K562 (cell line): ENCODE measurements at regions not wholly inside any gene's neighbourhood (a gene's known extent, or its start where the extent isn't known, plus 50 kb on each side); places are given as distances from the start of the nearest gene placed in this dataset.
"Not testable (repeated sequence)": the region's sequence is repeated elsewhere in the genome, so short reads cannot be mapped to it uniquely, and the experiment has no call there.

Experiments
- ATAC-seq: fragments of 200-7000 bp; cut with Tn5 transposase; 3 replicates; pipeline ENCODE4 v1.9.1; 2020; ENCODE audit warnings: moderate library complexity
- BruUV-seq: library from RNA; stranded (reverse); fragments of 400-500 nt; replicated peaks from 2 replicates; lab custom pipeline; 2021; lab: Mats Ljungman, UMichigan
- CTCF ChIA-PET: fragments of 300-600 bp; formaldehyde crosslinking; extraction: SDS; loops from one replicate; lab custom pipeline; 2021; ENCODE audit warnings: low intra/inter-chr PET ratio; lab: Yijun Ruan, JAX
- POLR2A ChIA-PET: fragments of 300-600, 350-650 bp; sonication (Branson Sonifier 250); formaldehyde crosslinking; extraction: SDS; loops from one replicate; lab custom pipeline; 2021; ENCODE audit warnings: antibody characterized with exemption, inconsistent platforms; lab: Yijun Ruan, JAX
- DNase-seq, 4 experiments: peaks; one replicate each; pipeline versions ENCODE4 v3.0.0 to v3.0.0-alpha.2; 2011 to 2018; ENCODE audit warnings: low spot score in 3 of 4, mixed read lengths in 3 of 4; ENCODE audit errors: extremely low read depth in 1 of 4
- FAIRE-seq: peaks from 2 replicates; lab custom pipeline; 2011; peaks lifted over from hg19 to GRCh38; lab: Jason Lieb, UNC
- H2AFZ ChIP-seq: 2 replicates; pipeline ENCODE4 v1.6.0; 2011; ENCODE audit warnings: low read depth, low read length, control low read depth, inconsistent platforms
- H3K27ac ChIP-seq: fragments of 200-600 bp; 3 replicates; pipeline ENCODE4 v1.8.0; 2011; ENCODE audit warnings: low read depth, mild to moderate bottlenecking, control low read depth, inconsistent platforms, low read length, moderate library complexity, mixed read lengths; ENCODE audit errors: extremely low read depth
- H3K27me3 ChIP-seq, 2 experiments: fragments of 300-600 bp in 1 of 2; 2 replicates in 1 of 2; 3 replicates in 1 of 2; pipeline versions ENCODE4 v1.6.0 to v1.8.0; 2011; ENCODE audit warnings: inconsistent platforms in 2 of 2, low read length in 2 of 2, mild to moderate bottlenecking in 1 of 2, mixed read lengths in 1 of 2, moderate library complexity in 1 of 2; ENCODE audit not compliant: control insufficient read depth in 2 of 2, insufficient read depth in 2 of 2
- H3K36me3 ChIP-seq: fragments of 300-600 bp; 3 replicates; pipeline ENCODE4 v1.8.0; 2011; ENCODE audit warnings: mild to moderate bottlenecking, low read length, inconsistent platforms; ENCODE audit not compliant: control insufficient read depth, insufficient read depth
- H3K4me1 ChIP-seq, 2 experiments: fragments of 200-600 bp in 1 of 2; replicated peaks in 1 of 2; 2 replicates in 1 of 2; 3 replicates in 1 of 2; pipeline versions ENCODE4 v1.5.1 to v1.8.0; 2011; ENCODE audit warnings: inconsistent platforms in 2 of 2, low read length in 2 of 2, mild to moderate bottlenecking in 1 of 2, mixed read lengths in 1 of 2, moderate library complexity in 1 of 2; ENCODE audit not compliant: control insufficient read depth in 2 of 2, insufficient read depth in 2 of 2
- H3K4me2 ChIP-seq: 2 replicates; pipeline ENCODE4 v1.6.1; 2011; ENCODE audit warnings: low read length, control low read depth, inconsistent platforms, mixed read lengths; ENCODE audit not compliant: insufficient read depth
- H3K4me3 ChIP-seq: fragments of 200-600 bp; sonication (generic), shearing (Covaris generic); 2 replicates; pipeline ENCODE4 v1.5.1; 2016; ENCODE audit warnings: control low read depth, inconsistent platforms
- H3K79me2 ChIP-seq: fragments of 200-600 bp; 3 replicates; pipeline ENCODE4 v1.8.0; 2011; ENCODE audit warnings: low read length, inconsistent platforms; ENCODE audit not compliant: control insufficient read depth, insufficient read depth
- H3K9ac ChIP-seq, 2 experiments: 2 replicates each; pipeline versions ENCODE4 v1.6.0 to v1.6.1; 2011; ENCODE audit warnings: low read depth in 2 of 2, low read length in 2 of 2, control low read depth in 1 of 2, inconsistent platforms in 1 of 2, mild to moderate bottlenecking in 1 of 2, mixed read lengths in 1 of 2; ENCODE audit not compliant: insufficient read depth in 1 of 2
- H3K9me1 ChIP-seq: one replicate; pipeline ENCODE4 v1.6.0; 2011; ENCODE audit warnings: inconsistent platforms, mild to moderate bottlenecking, low read length, moderate library complexity; ENCODE audit not compliant: control insufficient read depth, insufficient read depth
- H3K9me3 ChIP-seq: replicated peaks from 2 replicates; pipeline ENCODE4 v1.5.1; 2011; ENCODE audit warnings: low read depth, low read length, inconsistent platforms; ENCODE audit not compliant: control insufficient read depth, insufficient read depth
- H4K20me1 ChIP-seq: replicated peaks from 2 replicates; pipeline ENCODE4 v1.6.1; 2011; ENCODE audit warnings: low read length, inconsistent platforms, mixed read lengths; ENCODE audit not compliant: control insufficient read depth, insufficient read depth
- EGR1 ChIP-seq: fragments of 450-650 bp; conservative IDR thresholded peaks from 2 replicates; pipeline ENCODE4 v1.6.1; 2017; ENCODE audit warnings: mild to moderate bottlenecking
- PHB2 ChIP-seq: fragments of 450-650 bp; IDR thresholded peaks from 2 replicates; pipeline ENCODE4 v1.6.1; 2017; ENCODE audit warnings: low read depth
- WGBS: fragments of 100-300 bp; shearing (Covaris generic); methylation state at CpG from one replicate; pipeline ENCODE4 v1.1.6; 2016; ENCODE audit warnings: low coverage, mixed read lengths; ENCODE audit not compliant: insufficient coverage; ENCODE audit errors: missing lambda C conversion rate; 5-methylcytosine and 5-hydroxymethylcytosine counted together
- in situ Hi-C: fragments of 300-500 bp; cut with MboI; formaldehyde crosslinking; loops from 4 replicates; pipeline ENCODE4 v1.15.0; 2018; ENCODE audit warnings: inconsistent platforms, mixed read lengths
- intact Hi-C: fragments of 100-400 bp; cut with micrococcal nuclease; formaldehyde crosslinking; loops from 2 replicates; pipeline ENCODE4 v1.14.2; 2022
- TF ChIP-seq, protein P1 (sequence below): fragments of 250-450 bp; sonication (Bioruptor Pico); IDR thresholded peaks from 2 replicates; pipeline ENCODE4 v1.4.0; 2020

DNA sequence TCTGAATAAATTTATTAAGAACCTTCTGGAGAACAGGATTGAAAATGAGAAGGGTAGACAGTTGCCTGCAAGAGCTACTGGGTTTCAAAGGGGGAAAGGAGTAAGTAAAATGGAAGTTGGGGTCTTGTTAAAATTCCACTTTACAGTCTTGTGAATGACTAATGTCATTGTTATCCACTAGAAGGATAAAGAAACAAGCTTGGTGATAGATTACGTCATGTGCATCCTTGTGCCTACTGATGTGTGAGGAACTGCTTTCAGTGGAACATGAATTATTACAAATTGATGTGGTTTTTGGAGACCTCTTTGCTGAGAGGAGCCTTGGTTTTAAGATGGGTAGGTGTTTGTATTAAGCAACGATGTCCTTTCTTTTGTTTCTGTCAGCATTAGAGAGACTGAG lies 272.5 kb upstream of the PRICKLE1 start:
- CTCF ChIA-PET, result no interaction called here
- Histone ChIP-seq H3K9me1 (no peaks in the 10 kb centered on the region), H4K20me1 (no peaks in the 10 kb centered on the region), H3K27me3 (no peaks in the 10 kb centered on the region), H3K79me2 (no peaks in the 10 kb centered on the region), H3K27ac (no peak overlapping the region), H3K9me3 (no peaks in the 10 kb centered on the region), H3K4me3 (no peak overlapping the region), H3K36me3 (no peaks in the 10 kb centered on the region), H3K4me1 (no peaks in the 10 kb centered on the region), H3K9ac (no peak overlapping the region), H3K4me2 (no peak overlapping the region), H2AFZ (no peak overlapping the region)
- intact Hi-C loops, result no loop called here
- FAIRE-seq (no peak), ATAC-seq (no peak), DNase-seq (no peak)
- TF ChIP-seq, protein P1, sequence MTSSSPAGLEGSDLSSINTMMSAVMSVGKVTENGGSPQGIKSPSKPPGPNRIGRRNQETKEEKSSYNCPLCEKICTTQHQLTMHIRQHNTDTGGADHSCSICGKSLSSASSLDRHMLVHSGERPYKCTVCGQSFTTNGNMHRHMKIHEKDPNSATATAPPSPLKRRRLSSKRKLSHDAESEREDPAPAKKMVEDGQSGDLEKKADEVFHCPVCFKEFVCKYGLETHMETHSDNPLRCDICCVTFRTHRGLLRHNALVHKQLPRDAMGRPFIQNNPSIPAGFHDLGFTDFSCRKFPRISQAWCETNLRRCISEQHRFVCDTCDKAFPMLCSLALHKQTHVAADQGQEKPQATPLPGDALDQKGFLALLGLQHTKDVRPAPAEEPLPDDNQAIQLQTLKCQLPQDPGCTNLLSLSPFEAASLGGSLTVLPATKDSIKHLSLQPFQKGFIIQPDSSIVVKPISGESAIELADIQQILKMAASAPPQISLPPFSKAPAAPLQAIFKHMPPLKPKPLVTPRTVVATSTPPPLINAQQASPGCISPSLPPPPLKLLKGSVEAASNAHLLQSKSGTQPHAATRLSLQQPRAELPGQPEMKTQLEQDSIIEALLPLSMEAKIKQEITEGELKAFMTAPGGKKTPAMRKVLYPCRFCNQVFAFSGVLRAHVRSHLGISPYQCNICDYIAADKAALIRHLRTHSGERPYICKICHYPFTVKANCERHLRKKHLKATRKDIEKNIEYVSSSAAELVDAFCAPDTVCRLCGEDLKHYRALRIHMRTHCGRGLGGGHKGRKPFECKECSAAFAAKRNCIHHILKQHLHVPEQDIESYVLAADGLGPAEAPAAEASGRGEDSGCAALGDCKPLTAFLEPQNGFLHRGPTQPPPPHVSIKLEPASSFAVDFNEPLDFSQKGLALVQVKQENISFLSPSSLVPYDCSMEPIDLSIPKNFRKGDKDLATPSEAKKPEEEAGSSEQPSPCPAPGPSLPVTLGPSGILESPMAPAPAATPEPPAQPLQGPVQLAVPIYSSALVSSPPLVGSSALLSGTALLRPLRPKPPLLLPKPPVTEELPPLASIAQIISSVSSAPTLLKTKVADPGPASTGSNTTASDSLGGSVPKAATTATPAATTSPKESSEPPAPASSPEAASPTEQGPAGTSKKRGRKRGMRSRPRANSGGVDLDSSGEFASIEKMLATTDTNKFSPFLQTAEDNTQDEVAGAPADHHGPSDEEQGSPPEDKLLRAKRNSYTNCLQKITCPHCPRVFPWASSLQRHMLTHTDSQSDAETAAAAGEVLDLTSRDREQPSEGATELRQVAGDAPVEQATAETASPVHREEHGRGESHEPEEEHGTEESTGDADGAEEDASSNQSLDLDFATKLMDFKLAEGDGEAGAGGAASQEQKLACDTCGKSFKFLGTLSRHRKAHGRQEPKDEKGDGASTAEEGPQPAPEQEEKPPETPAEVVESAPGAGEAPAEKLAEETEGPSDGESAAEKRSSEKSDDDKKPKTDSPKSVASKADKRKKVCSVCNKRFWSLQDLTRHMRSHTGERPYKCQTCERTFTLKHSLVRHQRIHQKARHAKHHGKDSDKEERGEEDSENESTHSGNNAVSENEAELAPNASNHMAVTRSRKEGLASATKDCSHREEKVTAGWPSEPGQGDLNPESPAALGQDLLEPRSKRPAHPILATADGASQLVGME (CRISPR knock-in tag), result no peak
- TF ChIP-seq EGR1 (no peak), PHB2 (no peak)
- in situ Hi-C loops, result no loop called here
- 5% methylated on average over 2 of the region's 2 CpGs for WGBS
- POLR2A ChIA-PET, result no interaction called here
- BruUV-seq, result no TSS peak

DNA sequence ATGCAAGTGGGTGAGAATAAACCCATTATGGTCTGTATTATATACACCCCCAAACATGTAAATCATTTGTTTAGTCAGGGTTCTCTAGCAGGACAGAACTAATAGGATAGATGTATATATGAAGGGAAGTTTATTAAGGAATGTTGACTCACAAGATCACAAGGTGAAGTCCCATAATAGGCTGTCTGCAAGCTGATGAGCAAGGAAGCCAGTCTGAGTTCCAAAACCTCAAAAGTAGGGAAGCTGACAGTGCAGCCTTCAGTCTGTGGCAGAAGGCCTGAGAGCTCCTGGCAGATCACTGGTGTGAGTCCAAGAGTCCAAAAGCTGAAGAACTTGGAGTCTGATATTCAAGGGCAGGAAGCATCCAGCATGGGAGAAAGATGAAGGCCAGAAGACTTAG lies 270.8 kb upstream of the PRICKLE1 start:
- ATAC-seq, H3K9ac ChIP-seq, H3K9me1 ChIP-seq, DNase-seq, H3K4me1 ChIP-seq, BruUV-seq, H2AFZ ChIP-seq, H3K36me3 ChIP-seq, in situ Hi-C loops, intact Hi-C loops, H3K9me3 ChIP-seq, POLR2A ChIA-PET, H3K79me2 ChIP-seq, H3K4me2 ChIP-seq, FAIRE-seq, H3K27me3 ChIP-seq, CTCF ChIA-PET, H4K20me1 ChIP-seq, H3K27ac ChIP-seq, H3K4me3 ChIP-seq: not testable (repeated sequence)
